ENCODE measurements at regions not wholly inside any gene's neighbourhood (a gene's known extent, or its start where the extent isn't known, plus 50 kb on each side); places are given as distances from the start of the nearest gene placed in this dataset.

GRCh38 chr2:220469201-220469600 is 841.8 kb downstream of the SLC4A3 start:
- intact Hi-C loops (cut with DNase I; ENCODE audit: low total_unique reads) (no loop called here), in situ Hi-C loops (cut with MboI; ENCODE audit: low sequenced_read_pairs in 4 of 4) (no loop called here)
- H3K27me3 ChIP-seq: no peaks in the 10 kb centered on the region
- DNase-seq (no peak), ATAC-seq (no peak)
- no peak overlapping the region for H3K27ac ChIP-seq
- H3K4me3 ChIP-seq: no peak overlapping the region
- TF ChIP-seq CTCF (IDR thresholded peaks at IDR 0.05 in 4 of 5, conservative IDR thresholded peaks at IDR 0.05 in 1 of 5): no peak
- no peak for TF ChIP-seq POLR2A (IDR thresholded peaks at IDR 0.05)
- no peaks in the 10 kb centered on the region for H3K9me3 ChIP-seq
- no peaks in the 10 kb centered on the region for H3K36me3 ChIP-seq
- no peaks in the 10 kb centered on the region for H3K4me1 ChIP-seq

GRCh38 chr2:220473611-220474010 is 846.2 kb downstream of the SLC4A3 start:
- Histone ChIP-seq H3K27ac (no peak overlapping the region), H3K27me3 (no peaks in the 10 kb centered on the region), H3K9me3 (no peaks in the 10 kb centered on the region), H3K4me1 (no peaks in the 10 kb centered on the region), H3K4me3 (no peak overlapping the region), H3K36me3 (no peaks in the 10 kb centered on the region)
- no peak for ATAC-seq
- no peak for TF ChIP-seq POLR2A (IDR thresholded peaks at IDR 0.05)
- TF ChIP-seq CTCF (IDR thresholded peaks at IDR 0.05 in 4 of 5, conservative IDR thresholded peaks at IDR 0.05 in 1 of 5): no peak
- intact Hi-C loops (cut with DNase I; ENCODE audit: low total_unique reads): no loop called here
- in situ Hi-C loops (cut with MboI; ENCODE audit: low sequenced_read_pairs in 4 of 4): no loop called here
- DNase-seq: no peak

GRCh38 chr2:220476877-220477276 is 849.4 kb downstream of the SLC4A3 start:
- intact Hi-C loops (cut with DNase I; ENCODE audit: low total_unique reads): no loop called here
- in situ Hi-C loops (cut with MboI; ENCODE audit: low sequenced_read_pairs in 4 of 4): no loop called here
- H3K27me3 ChIP-seq: no peaks in the 10 kb centered on the region
- H3K4me1 ChIP-seq: no peaks in the 10 kb centered on the region
- no peak for DNase-seq
- no peak for ATAC-seq
- no peaks in the 10 kb centered on the region for H3K36me3 ChIP-seq
- TF ChIP-seq CTCF (IDR thresholded peaks at IDR 0.05 in 4 of 5, conservative IDR thresholded peaks at IDR 0.05 in 1 of 5) (no peak), POLR2A (IDR thresholded peaks at IDR 0.05) (no peak)
- no peak overlapping the region for H3K4me3 ChIP-seq
- H3K9me3 ChIP-seq: no peaks in the 10 kb centered on the region
- no peak overlapping the region for H3K27ac ChIP-seq

- intact Hi-C loops (cut with DNase I; ENCODE audit: low total_unique reads): no loop called here
- TF ChIP-seq POLR2A (IDR thresholded peaks at IDR 0.05) (no peak), CTCF (IDR thresholded peaks at IDR 0.05 in 4 of 5, conservative IDR thresholded peaks at IDR 0.05 in 1 of 5) (no peak)
- H3K36me3 ChIP-seq: no peaks in the 10 kb centered on the region
- H3K4me1 ChIP-seq: no peaks in the 10 kb centered on the region
- no peaks in the 10 kb centered on the region for H3K27me3 ChIP-seq
- no peak overlapping the region for H3K4me3 ChIP-seq
- in situ Hi-C loops (cut with MboI; ENCODE audit: low sequenced_read_pairs in 4 of 4): no loop called here
- no peaks in the 10 kb centered on the region for H3K9me3 ChIP-seq
- H3K27ac ChIP-seq: no peak overlapping the region
- no peak for ATAC-seq
- DNase-seq: no peak
Measured at GRCh38 chr2:220478305-220479058, 851.1 kb downstream of the SLC4A3 start.

GRCh38 chr2:220482716-220483115 is 855.3 kb downstream of the SLC4A3 start:
- Histone ChIP-seq H3K36me3 (no peaks in the 10 kb centered on the region), H3K4me1 (no peaks in the 10 kb centered on the region), H3K9me3 (no peaks in the 10 kb centered on the region), H3K27me3 (no peaks in the 10 kb centered on the region), H3K4me3 (no peak overlapping the region), H3K27ac (no peak overlapping the region)
- intact Hi-C loops (cut with DNase I; ENCODE audit: low total_unique reads): no loop called here
- no peak for DNase-seq
- no peak for ATAC-seq
- in situ Hi-C loops (cut with MboI; ENCODE audit: low sequenced_read_pairs in 4 of 4): no loop called here
- no peak for TF ChIP-seq POLR2A (IDR thresholded peaks at IDR 0.05)
- TF ChIP-seq CTCF (IDR thresholded peaks at IDR 0.05 in 4 of 5, conservative IDR thresholded peaks at IDR 0.05 in 1 of 5): no peak

Data from gastrocnemius medialis (tissue), 4 donors.